ENCODE measurements at regions not wholly inside any gene's neighbourhood (a gene's known extent, or its start where the extent isn't known, plus 50 kb on each side); places are given as distances from the start of the nearest gene placed in this dataset.

GRCh38 chr7:34320926-34321661 lies 336.9 kb upstream of the NPSR1 start:
- DNase-seq = peak in 2 of 3 donors; percentile 11 to 13
- no peaks in the 10 kb centered on the region for H3K9me3 ChIP-seq (ENCODE audit: control insufficient read depth, low read length, poor library complexity, severe bottlenecking)
- Mint-ChIP-seq H3K27me3 (peaks cover 37% of the 10 kb centered on the region), H3K4me3 (peak overlapping the region; percentile 87), H3K4me1 (peaks cover 10% of the 10 kb centered on the region), H3K36me3 (ENCODE audit: low read depth) (peaks cover 3% of the 10 kb centered on the region), H3K27ac (no peak overlapping the region)
- peak; percentile 77 for ATAC-seq

GRCh38 chr7:34322841-34323240 lies 335.2 kb upstream of the NPSR1 start:
- Mint-ChIP-seq H3K27ac (peak overlapping the region; percentile 34), H3K27me3 (peaks cover 32% of the 10 kb centered on the region), H3K4me3 (no peak overlapping the region)

GRCh38 chr7:34327681-34328080 lies 330.3 kb upstream of the NPSR1 start:
- Mint-ChIP-seq H3K27me3 (peaks cover 8% of the 10 kb centered on the region), H3K36me3 (ENCODE audit: low read depth) (no peaks in the 10 kb centered on the region), H3K4me3 (no peak overlapping the region), H3K27ac (no peak overlapping the region), H3K4me1 (peaks cover 3% of the 10 kb centered on the region)
- H3K9me3 ChIP-seq (ENCODE audit: control insufficient read depth, low read length, poor library complexity, severe bottlenecking) = no peaks in the 10 kb centered on the region
- ATAC-seq (no peak), DNase-seq (no peak)

More at GRCh38 chr7:34322841-34323240, 335.2 kb upstream of the NPSR1 start:
- ATAC-seq (no peak), DNase-seq (no peak)
- H3K9me3 ChIP-seq (ENCODE audit: control insufficient read depth, low read length, poor library complexity, severe bottlenecking) = no peaks in the 10 kb centered on the region
- H3K36me3 Mint-ChIP-seq (ENCODE audit: low read depth) = peaks cover 3% of the 10 kb centered on the region
- peaks cover 10% of the 10 kb centered on the region for H3K4me1 Mint-ChIP-seq

- Mint-ChIP-seq H3K4me1 (no peaks in the 10 kb centered on the region), H3K27me3 (no peaks in the 10 kb centered on the region), H3K4me3 (no peak overlapping the region), H3K27ac (no peak overlapping the region), H3K36me3 (ENCODE audit: low read depth) (no peaks in the 10 kb centered on the region)
- ATAC-seq (no peak), DNase-seq (no peak)
- H3K9me3 ChIP-seq (ENCODE audit: control insufficient read depth, low read length, poor library complexity, severe bottlenecking) = no peaks in the 10 kb centered on the region
Measured at GRCh38 chr7:34330308-34330707, 327.7 kb upstream of the NPSR1 start.

- no peaks in the 10 kb centered on the region for H3K27me3 Mint-ChIP-seq
- H3K36me3 Mint-ChIP-seq (ENCODE audit: low read depth) = no peaks in the 10 kb centered on the region
- H3K9me3 ChIP-seq (ENCODE audit: control insufficient read depth, low read length, poor library complexity, severe bottlenecking) = no peaks in the 10 kb centered on the region
- no peak for ATAC-seq
- no peak for DNase-seq
- no peak overlapping the region for H3K27ac Mint-ChIP-seq
- H3K4me1 Mint-ChIP-seq = no peaks in the 10 kb centered on the region
- H3K4me3 Mint-ChIP-seq = no peak overlapping the region
Measured at GRCh38 chr7:34331102-34331501, 326.9 kb upstream of the NPSR1 start.

- Mint-ChIP-seq H3K27ac (no peak overlapping the region), H3K27me3 (no peaks in the 10 kb centered on the region), H3K36me3 (ENCODE audit: low read depth) (no peaks in the 10 kb centered on the region), H3K4me1 (no peaks in the 10 kb centered on the region), H3K4me3 (no peak overlapping the region)
- no peak for DNase-seq
- no peak for ATAC-seq
- H3K9me3 ChIP-seq (ENCODE audit: control insufficient read depth, low read length, poor library complexity, severe bottlenecking) = no peaks in the 10 kb centered on the region
Measured at GRCh38 chr7:34332006-34332405, 326.0 kb upstream of the NPSR1 start.

- ATAC-seq (no peak), DNase-seq (no peak)
- no peaks in the 10 kb centered on the region for H3K9me3 ChIP-seq (ENCODE audit: control insufficient read depth, low read length, poor library complexity, severe bottlenecking)
- H3K4me1 Mint-ChIP-seq = no peaks in the 10 kb centered on the region
- H3K36me3 Mint-ChIP-seq (ENCODE audit: low read depth) = no peaks in the 10 kb centered on the region
- H3K27ac Mint-ChIP-seq = no peak overlapping the region
- H3K27me3 Mint-ChIP-seq = no peaks in the 10 kb centered on the region
- no peak overlapping the region for H3K4me3 Mint-ChIP-seq
Measured at GRCh38 chr7:34333184-34333583, 324.8 kb upstream of the NPSR1 start.

GRCh38 chr7:34333925-34334324 lies 324.1 kb upstream of the NPSR1 start:
- ATAC-seq (no peak), DNase-seq (no peak)
- Mint-ChIP-seq H3K27ac (no peak overlapping the region), H3K4me3 (no peak overlapping the region), H3K36me3 (ENCODE audit: low read depth) (no peaks in the 10 kb centered on the region), H3K27me3 (no peaks in the 10 kb centered on the region), H3K4me1 (no peaks in the 10 kb centered on the region)
- no peaks in the 10 kb centered on the region for H3K9me3 ChIP-seq (ENCODE audit: control insufficient read depth, low read length, poor library complexity, severe bottlenecking)

GRCh38 chr7:34337163-34337562 lies 320.9 kb upstream of the NPSR1 start:
- Mint-ChIP-seq H3K4me1 (no peaks in the 10 kb centered on the region), H3K4me3 (no peak overlapping the region), H3K36me3 (ENCODE audit: low read depth) (no peaks in the 10 kb centered on the region), H3K27ac (no peak overlapping the region), H3K27me3 (no peaks in the 10 kb centered on the region)
- DNase-seq (no peak), ATAC-seq (no peak)
- H3K9me3 ChIP-seq (ENCODE audit: control insufficient read depth, low read length, poor library complexity, severe bottlenecking) = peaks cover 4% of the 10 kb centered on the region

GRCh38 chr7:34338961-34339526 lies 319.0 kb upstream of the NPSR1 start:
- DNase-seq (no peak), ATAC-seq (no peak)
- Mint-ChIP-seq H3K36me3 (ENCODE audit: low read depth) (no peaks in the 10 kb centered on the region), H3K27ac (no peak overlapping the region), H3K4me3 (no peak overlapping the region), H3K27me3 (no peaks in the 10 kb centered on the region), H3K4me1 (no peaks in the 10 kb centered on the region)
- peaks cover 4% of the 10 kb centered on the region for H3K9me3 ChIP-seq (ENCODE audit: control insufficient read depth, low read length, poor library complexity, severe bottlenecking)

- Mint-ChIP-seq H3K4me1 (no peaks in the 10 kb centered on the region), H3K4me3 (no peak overlapping the region), H3K27me3 (peaks cover 4% of the 10 kb centered on the region), H3K36me3 (ENCODE audit: low read depth) (no peaks in the 10 kb centered on the region), H3K27ac (no peak overlapping the region)
- H3K9me3 ChIP-seq (ENCODE audit: control insufficient read depth, low read length, poor library complexity, severe bottlenecking) = peaks cover 4% of the 10 kb centered on the region
- DNase-seq (no peak), ATAC-seq (no peak)
Measured at GRCh38 chr7:34341326-34341725, 316.7 kb upstream of the NPSR1 start.

- H3K9me3 ChIP-seq (ENCODE audit: control insufficient read depth, low read length, poor library complexity, severe bottlenecking) = peaks cover 4% of the 10 kb centered on the region
- no peaks in the 10 kb centered on the region for H3K4me1 Mint-ChIP-seq
- ATAC-seq = no peak
- H3K27ac Mint-ChIP-seq = no peak overlapping the region
- no peaks in the 10 kb centered on the region for H3K36me3 Mint-ChIP-seq (ENCODE audit: low read depth)
- H3K4me3 Mint-ChIP-seq = no peak overlapping the region
- no peak for DNase-seq
- H3K27me3 Mint-ChIP-seq = peaks cover 4% of the 10 kb centered on the region
Measured at GRCh38 chr7:34342387-34342786, 315.6 kb upstream of the NPSR1 start.

GRCh38 chr7:34343667-34344066 lies 314.4 kb upstream of the NPSR1 start:
- H3K4me1 Mint-ChIP-seq = no peaks in the 10 kb centered on the region
- H3K9me3 ChIP-seq (ENCODE audit: control insufficient read depth, low read length, poor library complexity, severe bottlenecking) = peaks cover 4% of the 10 kb centered on the region
- DNase-seq (no peak), ATAC-seq (no peak)
- peaks cover 4% of the 10 kb centered on the region for H3K27me3 Mint-ChIP-seq
- no peak overlapping the region for H3K4me3 Mint-ChIP-seq
- no peaks in the 10 kb centered on the region for H3K36me3 Mint-ChIP-seq (ENCODE audit: low read depth)
- no peak overlapping the region for H3K27ac Mint-ChIP-seq

GRCh38 chr7:34354011-34354410 lies 304.0 kb upstream of the NPSR1 start:
- ATAC-seq = no peak
- Mint-ChIP-seq H3K36me3 (ENCODE audit: low read depth) (no peaks in the 10 kb centered on the region), H3K4me3 (no peak overlapping the region), H3K27ac (no peak overlapping the region), H3K27me3 (peaks cover 4% of the 10 kb centered on the region), H3K4me1 (no peaks in the 10 kb centered on the region)
- H3K9me3 ChIP-seq (ENCODE audit: control insufficient read depth, low read length, poor library complexity, severe bottlenecking) = no peaks in the 10 kb centered on the region
- DNase-seq = no peak
